Fibroblast of lung (primary cell): ENCODE measurements at regions not wholly inside any gene's neighbourhood (a gene's known extent, or its start where the extent isn't known, plus 50 kb on each side); places are given as distances from the start of the nearest gene placed in this dataset.
"Not testable (repeated sequence)": the region's sequence is repeated elsewhere in the genome, so short reads cannot be mapped to it uniquely, and the experiment has no call there.

Experiments used
- CTCF ChIP-seq, 2 donors: IDR thresholded peaks in 1 of 2; conservative IDR thresholded peaks in 1 of 2; 1 replicate in 1 of 2; 2 replicates in 1 of 2; pipeline ENCODE4 v1.5.1; 2011 to 2012; ENCODE audit warnings: low read length in 2 of 2, control low read depth in 1 of 2, inconsistent platforms in 1 of 2, low read depth in 1 of 2, mild to moderate bottlenecking in 1 of 2
- EZH2 ChIP-seq: IDR thresholded peaks from 2 replicates; pipeline ENCODE4 v1.5.1; 2012; ENCODE audit warnings: low read length, control low read depth, mild to moderate bottlenecking; ENCODE audit errors: missing control alignments

- TF ChIP-seq CTCF (conservative IDR thresholded peaks at IDR 0.05 in 1 of 2, IDR thresholded peaks at IDR 0.05 in 1 of 2; ENCODE audit: low read depth in 1 of 2, low read length in 2 of 2); EZH2: not testable (repeated sequence)
Measured at GRCh38 chr16:60402941-60403340, 1633.3 kb downstream of the CDH8 start.
